ENCODE measurements at regions not wholly inside any gene's neighbourhood (a gene's known extent, or its start where the extent isn't known, plus 50 kb on each side); places are given as distances from the start of the nearest gene placed in this dataset.

- Mint-ChIP-seq H3K4me3 (ENCODE audit: low read depth) (no peak overlapping the region), H3K9me3 (ENCODE audit: low read depth) (no peaks in the 10 kb centered on the region), H3K27ac (no peak overlapping the region), H3K4me1 (ENCODE audit: low read depth) (peaks cover 5% of the 10 kb centered on the region), H3K27me3 (no peaks in the 10 kb centered on the region), H3K36me3 (ENCODE audit: insufficient read depth) (no peaks in the 10 kb centered on the region)
- TF ChIP-seq CTCF (IDR thresholded peaks at IDR 0.05; ENCODE audit: unreplicated experiment): no peak
- no peak for DNase-seq (ENCODE audit: low spot score, unreplicated experiment)
Observed at GRCh38 chr12:97082029-97082428, 175.0 kb downstream of the NEDD1 start.

GRCh38 chr12:97093187-97093683, 186.2 kb downstream of the NEDD1 start:
- no peaks in the 10 kb centered on the region for H3K36me3 Mint-ChIP-seq (ENCODE audit: insufficient read depth)
- H3K27ac Mint-ChIP-seq: no peak overlapping the region
- H3K9me3 Mint-ChIP-seq (ENCODE audit: low read depth): no peaks in the 10 kb centered on the region
- H3K27me3 Mint-ChIP-seq: no peaks in the 10 kb centered on the region
- no peaks in the 10 kb centered on the region for H3K4me1 Mint-ChIP-seq (ENCODE audit: low read depth)
- no peak for DNase-seq (ENCODE audit: low spot score, unreplicated experiment)
- H3K4me3 Mint-ChIP-seq (ENCODE audit: low read depth): no peak overlapping the region
- TF ChIP-seq CTCF (IDR thresholded peaks at IDR 0.05; ENCODE audit: unreplicated experiment): no peak

DNA sequence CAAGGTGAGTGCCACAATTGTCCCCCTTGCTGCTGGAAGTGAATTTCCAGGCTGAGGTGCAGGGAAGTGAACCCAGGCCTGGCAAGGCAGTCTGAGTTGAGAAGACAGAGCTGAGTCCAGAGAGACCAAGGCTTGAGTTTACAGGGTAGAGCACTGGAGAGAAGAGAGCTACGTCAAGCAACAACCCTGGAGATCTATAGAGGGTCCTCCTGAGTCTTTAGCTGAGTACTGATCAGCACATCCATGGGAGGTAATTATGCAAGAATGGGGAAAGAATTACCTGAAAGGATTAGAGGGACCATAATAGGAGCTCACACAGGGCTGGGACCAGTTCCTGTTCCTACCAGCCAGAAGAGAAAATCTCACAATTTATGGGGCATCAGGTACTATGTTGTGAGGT, 190.7 kb downstream of the NEDD1 start:
- TF ChIP-seq CTCF (IDR thresholded peaks at IDR 0.05; ENCODE audit: unreplicated experiment): no peak
- Mint-ChIP-seq H3K27me3 (no peaks in the 10 kb centered on the region), H3K4me1 (ENCODE audit: low read depth) (no peaks in the 10 kb centered on the region), H3K4me3 (ENCODE audit: low read depth) (no peak overlapping the region), H3K27ac (no peak overlapping the region), H3K9me3 (ENCODE audit: low read depth) (peaks cover 6% of the 10 kb centered on the region), H3K36me3 (ENCODE audit: insufficient read depth) (peaks cover 2% of the 10 kb centered on the region)
- no peak for DNase-seq (ENCODE audit: low spot score, unreplicated experiment)

GRCh38 chr12:97109441-97109840, 202.4 kb downstream of the NEDD1 start:
- no peak for TF ChIP-seq CTCF (IDR thresholded peaks at IDR 0.05; ENCODE audit: unreplicated experiment)
- DNase-seq (ENCODE audit: low spot score, unreplicated experiment): no peak
- H3K27me3 Mint-ChIP-seq: no peaks in the 10 kb centered on the region
- no peaks in the 10 kb centered on the region for H3K36me3 Mint-ChIP-seq (ENCODE audit: insufficient read depth)
- no peaks in the 10 kb centered on the region for H3K4me1 Mint-ChIP-seq (ENCODE audit: low read depth)
- H3K9me3 Mint-ChIP-seq (ENCODE audit: low read depth): peaks cover 25% of the 10 kb centered on the region
- no peak overlapping the region for H3K27ac Mint-ChIP-seq
- H3K4me3 Mint-ChIP-seq (ENCODE audit: low read depth): no peak overlapping the region

DNA sequence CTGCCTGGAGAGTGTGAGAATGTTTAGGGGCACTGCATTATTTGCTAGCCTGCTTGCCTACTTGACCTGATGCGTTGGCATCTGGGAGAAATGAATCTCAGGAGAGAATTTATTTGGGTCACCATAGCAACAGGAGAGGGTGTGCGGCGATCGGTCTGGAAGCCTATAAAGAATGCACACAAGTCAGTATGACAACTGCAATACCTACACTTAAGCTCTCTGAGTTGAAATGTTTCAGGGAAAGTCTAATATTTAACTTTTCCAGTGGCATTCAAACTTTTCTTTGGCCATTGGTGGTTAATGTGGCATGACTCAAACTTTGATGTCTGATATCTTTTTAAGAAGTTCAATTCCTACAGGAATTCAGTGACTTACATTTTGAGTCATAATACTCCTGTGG, 205.1 kb downstream of the NEDD1 start:
- H3K27me3 Mint-ChIP-seq: no peaks in the 10 kb centered on the region
- H3K27ac Mint-ChIP-seq: no peak overlapping the region
- no peak for TF ChIP-seq CTCF (IDR thresholded peaks at IDR 0.05; ENCODE audit: unreplicated experiment)
- H3K4me3 Mint-ChIP-seq (ENCODE audit: low read depth): no peak overlapping the region
- no peaks in the 10 kb centered on the region for H3K4me1 Mint-ChIP-seq (ENCODE audit: low read depth)
- no peaks in the 10 kb centered on the region for H3K36me3 Mint-ChIP-seq (ENCODE audit: insufficient read depth)
- no peak for DNase-seq (ENCODE audit: low spot score, unreplicated experiment)
- H3K9me3 Mint-ChIP-seq (ENCODE audit: low read depth): peaks cover 7% of the 10 kb centered on the region

Data from progenitor cell of endocrine pancreas (in vitro differentiated cells).